Pancreas (tissue), 10 donors: ENCODE measurements at regions not wholly inside any gene's neighbourhood (a gene's known extent, or its start where the extent isn't known, plus 50 kb on each side); places are given as distances from the start of the nearest gene placed in this dataset.

Experiments
- ATAC-seq, 4 donors: fragments of 200-7000 bp; cut with Tn5 transposase; one replicate each; pipeline versions ENCODE4 v1.8.0 to v1.9.1; 2020; ENCODE audit warnings: mild to moderate bottlenecking in 4 of 4, moderate library complexity in 4 of 4
- DNase-seq, 6 donors: peaks; one replicate each; pipeline ENCODE4 v3.0.0-alpha.2; 2020
- FAIRE-seq: peaks from 2 replicates; lab custom pipeline; 2012; peaks lifted over from hg19 to GRCh38; lab: Jason Lieb, UNC
- H3K27ac ChIP-seq, 4 donors: fragments of 200-600 bp; sonication (generic); 1 replicate in 3 of 4; 2 replicates in 1 of 4; pipeline versions ENCODE4 v1.5.0 to v1.8.0; 2020
- H3K27me3 ChIP-seq, 4 donors: fragments of 200-600 bp; one replicate each; pipeline ENCODE4 v1.8.0; 2021
- H3K36me3 ChIP-seq, 3 donors: fragments of 200-600 bp; sonication (generic) in 1 of 3; one replicate each; pipeline versions ENCODE4 v1.5.0 to v1.8.0; 2020 to 2021
- H3K4me1 ChIP-seq, 3 donors: fragments of 200-600 bp; one replicate each; pipeline ENCODE4 v1.8.0; 2021
- H3K4me3 ChIP-seq, 4 donors: fragments of 200-600 bp; sonication (generic) in 2 of 4; one replicate each; pipeline versions ENCODE4 v1.5.0 to v1.8.0; 2020 to 2021
- H3K9me3 ChIP-seq, 4 donors: fragments of 200-600 bp; one replicate each; pipeline ENCODE4 v1.8.0; 2021
- CTCF ChIP-seq, 4 donors: fragments of 200-600 bp; sonication (generic) in 3 of 4; IDR thresholded peaks; one replicate each; pipeline versions ENCODE4 v1.5.0 to v1.8.0; 2021; ENCODE audit warnings: antibody characterized with exemption in 4 of 4
- WGBS, 2 donors: extraction: QIAGEN DNeasy Blood & Tissue Kit; methylation state at CpG; one replicate each; pipeline ENCODE4 v1.1.7; 2013; 5-methylcytosine and 5-hydroxymethylcytosine counted together
- intact Hi-C, 3 donors: fragments of 100-400 bp; cut with DNase I; formaldehyde crosslinking; loops; one replicate each; pipeline versions ENCODE4 v1.11.1 to v1.14.2; 2022
- donor health status: healthy with polysubstance abuse.
- donor health status: DM: no; HTN: no; CAD: no; lungs with moderate emphysema.
- donor health status: DM: no; HTN: no; CAD: no.
- donor health status: control.
- donor health status: control.
- donor health status: Bipolar disorder and iron deficiency.
- donor health status: DM: yes; HTN: yes; CAD: no.
- donor health status: DM: no; HTN: no; CAD: no.
- donor health status: DM: no; HTN: no; CAD: no.
- donor health status: DM: yes; HTN: yes; CAD: no.

GRCh38 chr16:72426386-72426785 lies 254.4 kb upstream of the PMFBP1 start:
- WGBS, 2 donors: 85 to 88% methylated on average over 7 of the region's 7 CpGs
- FAIRE-seq (no peak), ATAC-seq (no peak), DNase-seq (no peak)
- intact Hi-C loops: no loop called here
- no peak for TF ChIP-seq CTCF (IDR thresholded peaks at IDR 0.05)
- Histone ChIP-seq H3K36me3 (no peaks in the 10 kb centered on the region), H3K4me3 (no peak overlapping the region), H3K9me3 (no peaks in the 10 kb centered on the region), H3K4me1 (no peaks in the 10 kb centered on the region), H3K27ac (no peak overlapping the region), H3K27me3 (no peaks in the 10 kb centered on the region)

DNA sequence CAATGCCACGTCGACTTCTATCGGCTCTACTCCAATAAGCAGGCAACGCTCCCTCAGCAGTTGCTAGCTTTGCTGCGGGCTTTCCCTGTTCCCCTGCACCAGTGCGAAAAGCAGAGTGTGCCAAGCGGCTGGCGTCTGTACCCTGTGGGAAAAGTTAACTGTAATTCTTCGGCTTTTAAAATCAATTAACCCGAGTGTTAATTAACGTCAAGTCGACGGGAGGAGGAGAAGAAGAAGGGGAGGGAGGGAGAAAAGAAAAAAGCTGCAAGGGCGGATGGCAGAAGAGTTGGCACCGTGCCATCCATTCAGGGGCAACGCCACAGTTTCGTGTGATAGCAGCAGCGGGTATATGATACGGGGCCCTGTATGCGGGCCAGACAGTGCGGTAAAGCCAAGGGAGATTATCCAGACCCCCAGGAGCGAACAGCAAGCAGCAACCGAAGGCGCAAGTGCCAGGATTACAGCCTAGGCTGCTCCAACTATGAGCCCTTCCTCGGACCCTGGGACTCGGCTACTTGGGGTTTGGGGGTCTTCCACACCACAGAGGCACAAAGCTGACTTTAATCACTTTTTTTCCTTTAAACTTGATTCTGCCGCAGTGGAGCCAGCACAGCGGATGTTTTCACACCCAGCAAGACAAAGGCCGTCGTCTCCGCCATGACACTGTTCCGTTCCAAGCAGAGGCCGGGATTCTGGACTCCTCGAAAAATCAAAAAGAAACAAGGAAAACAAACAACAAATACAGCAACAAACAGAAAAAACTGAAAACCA lies 253.8 kb upstream of the PMFBP1 start:
- ATAC-seq (no peak), FAIRE-seq (no peak), DNase-seq (no peak)
- Histone ChIP-seq H3K27ac (no peak overlapping the region), H3K36me3 (no peaks in the 10 kb centered on the region), H3K27me3 (no peaks in the 10 kb centered on the region), H3K9me3 (no peaks in the 10 kb centered on the region), H3K4me1 (no peaks in the 10 kb centered on the region), H3K4me3 (no peak overlapping the region)
- TF ChIP-seq CTCF (IDR thresholded peaks at IDR 0.05): no peak
- intact Hi-C loops: no loop called here
- 91 to 92% methylated on average over 34 of the region's 34 CpGs for WGBS, 2 donors

GRCh38 chr16:72424757-72425156 lies 252.8 kb upstream of the PMFBP1 start:
- ATAC-seq: no peak
- DNase-seq: no peak
- WGBS, 2 donors: 83 to 86% methylated on average over 7 of the region's 7 CpGs
- TF ChIP-seq CTCF (IDR thresholded peaks at IDR 0.05): no peak
- no peaks in the 10 kb centered on the region for H3K4me1 ChIP-seq
- intact Hi-C loops: no loop called here
- no peaks in the 10 kb centered on the region for H3K36me3 ChIP-seq
- no peak overlapping the region for H3K27ac ChIP-seq
- H3K4me3 ChIP-seq: no peak overlapping the region
- no peak for FAIRE-seq
- no peaks in the 10 kb centered on the region for H3K9me3 ChIP-seq
- H3K27me3 ChIP-seq: no peaks in the 10 kb centered on the region

DNA sequence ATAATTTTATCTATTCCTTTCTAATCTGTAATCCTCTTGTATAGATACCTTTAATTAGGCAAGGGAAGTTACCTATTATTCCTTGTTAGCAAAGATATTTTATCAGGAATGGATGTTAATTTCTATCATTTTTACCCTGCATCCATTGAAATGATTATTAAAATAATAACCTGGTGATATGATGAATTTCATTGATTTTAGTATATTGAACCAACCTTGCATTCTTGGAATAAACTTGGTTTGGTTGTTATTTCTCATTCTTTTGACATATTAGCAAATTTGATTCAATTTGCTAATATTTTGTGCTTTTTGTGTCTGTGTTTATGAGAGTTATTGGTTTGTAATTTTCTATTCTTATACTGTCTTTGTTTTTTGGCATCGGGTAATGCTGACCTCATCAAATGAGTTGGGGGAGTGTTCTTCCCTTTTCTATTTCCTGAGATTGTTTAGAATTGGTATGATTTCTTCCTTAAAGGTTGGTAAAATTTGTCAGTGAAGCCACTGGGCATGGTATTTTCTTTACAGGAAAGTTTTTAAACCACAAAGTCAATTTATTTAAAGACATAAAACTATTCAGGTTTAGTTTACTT lies 250.4 kb upstream of the PMFBP1 start:
- FAIRE-seq: no peak
- WGBS, 2 donors: 81 to 94% methylated on average over 1 of the region's 1 CpG

More for the DNA sequence above, 250.4 kb upstream of the PMFBP1 start:
- Histone ChIP-seq H3K27ac (no peak overlapping the region), H3K36me3 (no peaks in the 10 kb centered on the region), H3K27me3 (no peaks in the 10 kb centered on the region), H3K9me3 (no peaks in the 10 kb centered on the region), H3K4me3 (no peak overlapping the region), H3K4me1 (no peaks in the 10 kb centered on the region)
- intact Hi-C loops: no loop called here
- no peak for DNase-seq
- TF ChIP-seq CTCF (IDR thresholded peaks at IDR 0.05): no peak
- no peak for ATAC-seq
